ENCODE measurements at regions not wholly inside any gene's neighbourhood (a gene's known extent, or its start where the extent isn't known, plus 50 kb on each side); places are given as distances from the start of the nearest gene placed in this dataset.

DNA sequence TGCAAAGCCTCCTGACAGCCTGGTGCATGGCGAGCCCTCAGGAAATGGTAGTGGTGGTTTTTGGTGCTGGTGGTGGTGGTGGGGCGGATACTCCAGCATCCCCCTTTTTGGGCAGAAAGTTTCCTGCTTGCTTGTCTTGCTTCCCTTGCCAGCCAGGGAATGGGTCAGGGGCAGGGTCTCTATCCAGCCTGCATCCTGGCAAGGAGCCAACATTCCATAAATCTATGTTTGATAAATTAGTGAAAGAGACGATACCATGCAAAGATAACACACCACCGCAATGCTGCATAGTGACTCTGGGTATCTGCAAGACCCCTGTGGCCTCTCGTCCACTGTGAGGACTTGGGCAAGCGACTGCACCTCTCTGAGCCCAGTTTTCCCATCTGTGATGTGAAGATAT is 246.2 kb downstream of the LRFN2 start:
- no peak overlapping the region for H3K27ac Mint-ChIP-seq
- H3K4me1 Mint-ChIP-seq (ENCODE audit: low read depth), result no peaks in the 10 kb centered on the region
- no peak for DNase-seq
- TF ChIP-seq, protein P1, sequence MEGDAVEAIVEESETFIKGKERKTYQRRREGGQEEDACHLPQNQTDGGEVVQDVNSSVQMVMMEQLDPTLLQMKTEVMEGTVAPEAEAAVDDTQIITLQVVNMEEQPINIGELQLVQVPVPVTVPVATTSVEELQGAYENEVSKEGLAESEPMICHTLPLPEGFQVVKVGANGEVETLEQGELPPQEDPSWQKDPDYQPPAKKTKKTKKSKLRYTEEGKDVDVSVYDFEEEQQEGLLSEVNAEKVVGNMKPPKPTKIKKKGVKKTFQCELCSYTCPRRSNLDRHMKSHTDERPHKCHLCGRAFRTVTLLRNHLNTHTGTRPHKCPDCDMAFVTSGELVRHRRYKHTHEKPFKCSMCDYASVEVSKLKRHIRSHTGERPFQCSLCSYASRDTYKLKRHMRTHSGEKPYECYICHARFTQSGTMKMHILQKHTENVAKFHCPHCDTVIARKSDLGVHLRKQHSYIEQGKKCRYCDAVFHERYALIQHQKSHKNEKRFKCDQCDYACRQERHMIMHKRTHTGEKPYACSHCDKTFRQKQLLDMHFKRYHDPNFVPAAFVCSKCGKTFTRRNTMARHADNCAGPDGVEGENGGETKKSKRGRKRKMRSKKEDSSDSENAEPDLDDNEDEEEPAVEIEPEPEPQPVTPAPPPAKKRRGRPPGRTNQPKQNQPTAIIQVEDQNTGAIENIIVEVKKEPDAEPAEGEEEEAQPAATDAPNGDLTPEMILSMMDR (IDR thresholded peaks at IDR 0.05), result no peak
- no peaks in the 10 kb centered on the region; the same call in 1 of the 2 replicates for H3K27me3 Mint-ChIP-seq (ENCODE audit: insufficient read depth)
- no peak overlapping the region for H3K4me3 Mint-ChIP-seq
- peaks cover 5% of the 10 kb centered on the region; the same call in 1 of the 2 replicates for H3K36me3 Mint-ChIP-seq (ENCODE audit: low read depth)
- peaks cover 66% of the 10 kb centered on the region for H3K9me3 Mint-ChIP-seq

DNA sequence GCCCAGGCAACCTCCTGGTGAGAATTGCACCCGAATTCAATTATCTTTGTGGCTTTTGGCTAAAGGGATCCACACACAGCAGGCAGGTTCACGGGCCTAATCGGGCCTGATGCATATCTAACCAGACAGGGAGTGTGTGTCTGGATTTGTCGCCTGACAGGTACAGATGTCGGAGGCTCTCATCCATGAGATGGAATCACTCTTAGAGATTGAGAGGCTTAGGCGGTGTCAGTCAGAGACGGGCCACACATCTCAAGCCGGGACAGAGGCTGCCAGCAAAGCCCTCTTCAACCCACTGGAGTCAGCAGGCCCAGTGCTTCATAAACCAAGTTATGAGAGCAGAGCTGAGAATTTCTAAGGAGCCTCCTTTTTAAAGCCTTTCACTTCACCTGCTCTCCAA is 247.0 kb downstream of the LRFN2 start:
- no peaks in the 10 kb centered on the region; the same call in 1 of the 2 replicates for H3K27me3 Mint-ChIP-seq (ENCODE audit: insufficient read depth)
- no peak overlapping the region for H3K27ac Mint-ChIP-seq
- H3K4me1 Mint-ChIP-seq (ENCODE audit: low read depth), result no peaks in the 10 kb centered on the region
- no peak overlapping the region for H3K4me3 Mint-ChIP-seq
- H3K36me3 Mint-ChIP-seq (ENCODE audit: low read depth), result peaks cover 5% of the 10 kb centered on the region; the same call in 1 of the 2 replicates
- no peak for DNase-seq
- H3K9me3 Mint-ChIP-seq, result peaks cover 66% of the 10 kb centered on the region
- TF ChIP-seq, protein P1 (IDR thresholded peaks at IDR 0.05), result no peak

DNA sequence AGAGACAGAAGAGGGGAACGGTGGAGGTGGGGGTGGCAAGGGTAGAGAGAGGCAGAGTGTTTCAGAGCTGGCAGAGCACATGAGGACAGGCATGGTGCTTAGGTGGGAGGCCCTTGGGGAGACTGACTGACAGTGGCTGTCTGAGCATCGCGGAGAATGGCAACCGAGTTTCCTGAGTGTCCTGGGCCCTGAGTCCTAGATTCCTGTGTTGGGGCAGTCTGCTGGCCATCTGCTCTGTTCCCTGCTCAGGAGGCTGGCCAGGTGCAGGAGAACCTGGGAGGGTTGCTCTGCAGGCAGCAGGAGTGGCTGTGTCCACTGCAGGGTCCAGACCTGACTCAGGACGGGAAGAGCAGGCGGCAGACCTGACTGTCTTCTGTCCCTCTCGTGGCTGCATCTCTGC is 248.9 kb downstream of the LRFN2 start:
- no peak for DNase-seq
- Mint-ChIP-seq H3K4me1 (ENCODE audit: low read depth) (no peaks in the 10 kb centered on the region), H3K4me3 (no peak overlapping the region), H3K36me3 (ENCODE audit: low read depth) (peaks cover 5% of the 10 kb centered on the region; the same call in 1 of the 2 replicates), H3K9me3 (peaks cover 58% of the 10 kb centered on the region), H3K27me3 (ENCODE audit: insufficient read depth) (no peaks in the 10 kb centered on the region; the same call in 1 of the 2 replicates), H3K27ac (no peak overlapping the region)
- TF ChIP-seq, protein P1 (IDR thresholded peaks at IDR 0.05), result no peak

DNA sequence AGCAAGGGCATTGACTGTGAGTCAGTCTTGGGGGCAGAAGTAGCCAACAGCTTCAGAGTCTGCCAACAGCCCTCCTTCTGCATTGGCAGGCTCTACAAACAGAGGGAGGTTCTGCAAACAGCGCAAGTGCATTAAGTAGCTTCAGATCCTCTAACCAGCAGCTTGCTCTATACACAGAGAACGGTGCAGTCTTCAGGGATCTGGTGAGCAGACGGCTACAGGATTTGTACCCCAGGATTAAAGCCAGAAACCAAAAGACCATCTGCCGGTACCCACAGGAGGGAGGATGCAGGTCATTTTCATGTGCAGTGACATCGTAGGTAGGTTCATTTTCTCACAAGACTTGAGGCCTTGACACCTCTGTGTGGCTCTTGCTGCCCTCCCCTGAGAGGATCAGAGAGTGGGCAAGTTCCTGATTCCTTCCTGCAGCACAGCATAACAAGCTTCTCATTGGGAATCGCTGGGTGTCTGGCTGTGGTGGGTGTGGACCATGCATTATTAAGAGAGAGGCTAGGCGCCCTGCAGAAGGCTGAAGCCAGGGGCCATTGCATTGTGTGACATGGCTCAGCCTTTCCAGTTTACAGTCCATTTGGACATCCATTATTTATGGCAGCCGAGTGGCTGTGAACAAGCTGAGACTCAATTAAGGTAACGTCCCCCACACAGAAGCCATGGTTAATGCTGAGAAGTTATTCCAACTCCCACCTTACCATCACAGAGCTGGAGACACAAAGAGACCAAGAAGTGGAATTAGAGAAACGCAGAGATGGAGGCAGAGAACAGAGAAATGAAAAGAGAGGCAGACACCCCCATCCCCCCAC is 250.0 kb downstream of the LRFN2 start:
- Mint-ChIP-seq H3K27me3 (ENCODE audit: insufficient read depth) (no peaks in the 10 kb centered on the region; the same call in 1 of the 2 replicates), H3K27ac (no peak overlapping the region)

DNA sequence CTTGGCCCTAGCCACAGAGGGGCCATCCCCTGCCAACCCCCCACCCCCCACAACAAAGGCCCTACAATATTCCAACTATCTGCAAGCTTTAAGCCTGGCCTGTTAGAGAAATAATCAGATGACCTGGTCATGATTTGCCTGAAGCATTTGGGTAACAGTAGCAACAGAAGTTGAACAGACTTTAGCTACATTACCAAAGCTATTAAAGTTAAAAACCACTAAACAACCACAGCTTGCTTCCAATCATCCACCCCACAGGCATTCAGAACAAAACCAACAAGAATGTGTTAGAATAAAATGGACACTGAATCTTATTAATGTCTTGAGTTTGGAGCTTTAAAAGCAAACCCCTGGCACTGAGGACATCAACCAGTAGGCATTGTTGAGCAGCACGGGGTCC is 250.9 kb downstream of the LRFN2 start:
- TF ChIP-seq, protein P1 (IDR thresholded peaks at IDR 0.05), result no peak
- Mint-ChIP-seq H3K27ac (no peak overlapping the region), H3K9me3 (peaks cover 55% of the 10 kb centered on the region), H3K4me3 (no peak overlapping the region), H3K27me3 (ENCODE audit: insufficient read depth) (no peaks in the 10 kb centered on the region; the same call in 1 of the 2 replicates), H3K36me3 (ENCODE audit: low read depth) (peaks cover 5% of the 10 kb centered on the region; the same call in 1 of the 2 replicates), H3K4me1 (ENCODE audit: low read depth) (no peaks in the 10 kb centered on the region)
- no peak for DNase-seq

More for the DNA sequence above, 250.0 kb downstream of the LRFN2 start:
- peaks cover 59% of the 10 kb centered on the region for H3K9me3 Mint-ChIP-seq
- no peak overlapping the region for H3K4me3 Mint-ChIP-seq
- TF ChIP-seq, protein P1 (IDR thresholded peaks at IDR 0.05), result no peak
- no peaks in the 10 kb centered on the region for H3K4me1 Mint-ChIP-seq (ENCODE audit: low read depth)
- no peak for DNase-seq
- peaks cover 5% of the 10 kb centered on the region; the same call in 1 of the 2 replicates for H3K36me3 Mint-ChIP-seq (ENCODE audit: low read depth)
